MM.1S (cell line): ENCODE measurements at regions not wholly inside any gene's neighbourhood (a gene's known extent, or its start where the extent isn't known, plus 50 kb on each side); places are given as distances from the start of the nearest gene placed in this dataset.

Experiments
- CTCF ChIP-seq: fragments of 300-600 bp; sonication (generic); IDR thresholded peaks from 2 replicates; pipeline ENCODE4 v1.5.1; 2016; ENCODE audit warnings: antibody characterized with exemption, low read length, mixed read lengths
- EZH2 ChIP-seq: fragments of 300-600 bp; sonication (generic); optimal IDR thresholded peaks from 2 replicates; pipeline ENCODE3; 2017; ENCODE audit warnings: low read depth, mild to moderate bottlenecking, antibody characterized with exemption, low read length, mixed read lengths

DNA sequence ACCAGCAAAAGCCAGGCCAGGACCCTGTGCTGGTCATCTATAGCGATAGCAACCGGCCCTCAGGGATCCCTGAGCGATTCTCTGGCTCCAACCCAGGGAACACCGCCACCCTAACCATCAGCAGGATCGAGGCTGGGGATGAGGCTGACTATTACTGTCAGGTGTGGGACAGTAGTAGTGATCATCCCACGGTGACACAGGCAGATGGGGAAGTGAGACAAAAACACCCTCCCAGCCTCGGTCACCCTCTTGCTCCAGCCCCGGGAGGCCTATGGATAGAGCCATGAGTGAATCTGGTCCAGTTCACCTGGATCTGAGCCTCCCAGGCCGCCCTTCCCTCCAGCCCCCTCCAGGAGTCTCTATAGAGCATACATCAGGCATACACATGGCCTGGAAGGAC, 115.2 kb upstream of the IGLL5 start:
- TF ChIP-seq CTCF (no peak), EZH2 (no peak)
